Activated CD4-positive, alpha-beta memory T cell treated with anti-CD3 and anti-CD28 coated beads for 36 hours (primary cell): ENCODE measurements at regions not wholly inside any gene's neighbourhood (a gene's known extent, or its start where the extent isn't known, plus 50 kb on each side); places are given as distances from the start of the nearest gene placed in this dataset.
"Not testable (repeated sequence)": the region's sequence is repeated elsewhere in the genome, so short reads cannot be mapped to it uniquely, and the experiment has no call there.

ENCODE experiments used
- CTCF ChIA-PET: fragments of 350-600 bp; sonication (Branson Sonifier 250); formaldehyde crosslinking; loops from one replicate; lab custom pipeline; 2021; ENCODE audit warnings: antibody characterized with exemption, inconsistent platforms; lab: Charles Lee
- POLR2A ChIA-PET: fragments of 350-600 bp; sonication (Branson Sonifier 250); formaldehyde crosslinking; loops from one replicate; lab custom pipeline; 2021; ENCODE audit warnings: antibody characterized with exemption; lab: Charles Lee
- DNase-seq: peaks from one replicate; pipeline ENCODE4 v3.0.0-alpha.2; 2020
- H3K27ac Mint-ChIP-seq: one replicate; pipeline ENCODE4 v1.8.0; 2021; ENCODE audit warnings: mixed read lengths
- H3K27me3 Mint-ChIP-seq: one replicate; pipeline ENCODE4 v1.8.0; 2021; ENCODE audit warnings: mixed read lengths
- H3K36me3 Mint-ChIP-seq: one replicate; pipeline ENCODE4 v1.8.0; 2021; ENCODE audit warnings: mixed read lengths
- H3K4me1 Mint-ChIP-seq: one replicate; pipeline ENCODE4 v1.8.0; 2021; ENCODE audit warnings: low read depth, mixed read lengths
- H3K4me3 Mint-ChIP-seq: one replicate; pipeline ENCODE4 v1.8.0; 2021; ENCODE audit warnings: mild to moderate bottlenecking, mixed read lengths
- H3K9me3 Mint-ChIP-seq: one replicate; pipeline ENCODE4 v1.8.0; 2021; ENCODE audit warnings: mixed read lengths
- intact Hi-C: fragments of 100-400 bp; cut with micrococcal nuclease; formaldehyde crosslinking; loops from one replicate; pipeline ENCODE4 v1.15.1; 2023

GRCh38 chr13:24563087-24563486 lies 50.5 kb upstream of the PARP4 start:
- CTCF ChIA-PET = no interaction called here
- Mint-ChIP-seq H3K9me3 (no peaks in the 10 kb centered on the region), H3K4me3 (no peak overlapping the region), H3K36me3 (no peaks in the 10 kb centered on the region), H3K27ac (no peak overlapping the region), H3K27me3 (peaks cover 37% of the 10 kb centered on the region), H3K4me1 (peaks cover 11% of the 10 kb centered on the region)
- intact Hi-C loops = no loop called here
- POLR2A ChIA-PET = no interaction called here
- no peak for DNase-seq

- Mint-ChIP-seq H3K4me1 (peaks cover 11% of the 10 kb centered on the region), H3K27me3 (peaks cover 29% of the 10 kb centered on the region)
- H3K36me3 Mint-ChIP-seq, intact Hi-C loops, H3K9me3 Mint-ChIP-seq, CTCF ChIA-PET, H3K4me3 Mint-ChIP-seq, H3K27ac Mint-ChIP-seq, POLR2A ChIA-PET, DNase-seq: not testable (repeated sequence)
Measured at GRCh38 chr13:24563971-24564370, 51.4 kb upstream of the PARP4 start.

GRCh38 chr13:24564881-24565280 lies 52.3 kb upstream of the PARP4 start:
- POLR2A ChIA-PET = no interaction called here
- intact Hi-C loops = no loop called here
- Mint-ChIP-seq H3K27ac (no peak overlapping the region), H3K4me3 (no peak overlapping the region), H3K27me3 (peaks cover 22% of the 10 kb centered on the region), H3K36me3 (no peaks in the 10 kb centered on the region), H3K9me3 (no peaks in the 10 kb centered on the region), H3K4me1 (peaks cover 2% of the 10 kb centered on the region)
- DNase-seq = no peak
- CTCF ChIA-PET = no interaction called here

- H3K36me3 Mint-ChIP-seq, H3K4me3 Mint-ChIP-seq, H3K27ac Mint-ChIP-seq, DNase-seq, H3K9me3 Mint-ChIP-seq, intact Hi-C loops, H3K4me1 Mint-ChIP-seq, POLR2A ChIA-PET: not testable (repeated sequence)
- peaks cover 17% of the 10 kb centered on the region for H3K27me3 Mint-ChIP-seq
- CTCF ChIA-PET = interaction anchor here (0.8 to 1.1 kb wide), 2 partner anchors 12 to 160 kb away, joined by 4 to 5 read pairs; no protein-coding TSS in a partner anchor
Measured at GRCh38 chr13:24567593-24567992, 55.0 kb upstream of the PARP4 start.

GRCh38 chr13:24574847-24575246 lies 62.3 kb upstream of the PARP4 start:
- peaks cover 11% of the 10 kb centered on the region for H3K27me3 Mint-ChIP-seq
- peaks cover 11% of the 10 kb centered on the region for H3K9me3 Mint-ChIP-seq
- intact Hi-C loops = loop anchor here (2.0 kb wide), 1 partner anchor 44 kb away; no protein-coding TSS in a partner anchor
- POLR2A ChIA-PET = no interaction called here
- CTCF ChIA-PET = interaction anchor here (0.6 kb wide), 1 partner anchor 123 kb away, joined by 3 read pairs; no protein-coding TSS in a partner anchor
- peaks cover 15% of the 10 kb centered on the region for H3K4me1 Mint-ChIP-seq
- no peak for DNase-seq
- peaks cover 3% of the 10 kb centered on the region for H3K36me3 Mint-ChIP-seq
- H3K4me3 Mint-ChIP-seq = no peak overlapping the region
- peak overlapping the region; percentile 5 for H3K27ac Mint-ChIP-seq

- DNase-seq = peak; percentile 19
- H3K36me3 Mint-ChIP-seq, POLR2A ChIA-PET, H3K27ac Mint-ChIP-seq, H3K27me3 Mint-ChIP-seq, H3K4me3 Mint-ChIP-seq: not testable (repeated sequence)
- intact Hi-C loops = loop anchor here (2.0 kb wide), 2 partner anchors 90 to 148 kb away; no protein-coding TSS in a partner anchor
- peaks cover 26% of the 10 kb centered on the region for H3K4me1 Mint-ChIP-seq
- CTCF ChIA-PET = interaction anchor here (0.7 to 1.6 kb wide), 10 partner anchors 22 to 306 kb away, joined by 3 to 14 read pairs (median 3); no protein-coding TSS in a partner anchor
- peaks cover 10% of the 10 kb centered on the region for H3K9me3 Mint-ChIP-seq
Measured at GRCh38 chr13:24580315-24580714, 67.7 kb upstream of the PARP4 start.

- H3K27ac Mint-ChIP-seq, H3K4me3 Mint-ChIP-seq, H3K36me3 Mint-ChIP-seq, H3K27me3 Mint-ChIP-seq, DNase-seq, POLR2A ChIA-PET, H3K9me3 Mint-ChIP-seq: not testable (repeated sequence)
- H3K4me1 Mint-ChIP-seq = peaks cover 22% of the 10 kb centered on the region
- CTCF ChIA-PET = interaction anchor here (1.0 to 1.4 kb wide), 3 partner anchors 16 to 146 kb away, joined by 3 to 8 read pairs (median 6); no protein-coding TSS in a partner anchor
- intact Hi-C loops = loop anchor here (2.0 kb wide), 2 partner anchors 89 to 147 kb away; no protein-coding TSS in a partner anchor
Measured at GRCh38 chr13:24581578-24581977, 69.0 kb upstream of the PARP4 start.

GRCh38 chr13:24591697-24592096 lies 79.1 kb upstream of the PARP4 start:
- CTCF ChIA-PET, H3K27me3 Mint-ChIP-seq, H3K4me3 Mint-ChIP-seq, intact Hi-C loops, DNase-seq, POLR2A ChIA-PET, H3K27ac Mint-ChIP-seq, H3K36me3 Mint-ChIP-seq, H3K4me1 Mint-ChIP-seq, H3K9me3 Mint-ChIP-seq: not testable (repeated sequence)

- peaks cover 38% of the 10 kb centered on the region for H3K4me1 Mint-ChIP-seq
- H3K27ac Mint-ChIP-seq, H3K36me3 Mint-ChIP-seq, H3K9me3 Mint-ChIP-seq, H3K4me3 Mint-ChIP-seq, H3K27me3 Mint-ChIP-seq, POLR2A ChIA-PET, DNase-seq: not testable (repeated sequence)
- CTCF ChIA-PET = interaction anchor here (1.2 to 1.3 kb wide), 2 partner anchors 17 to 96 kb away, joined by 3 read pairs; no protein-coding TSS in a partner anchor
- intact Hi-C loops = loop anchor here (2.0 kb wide), 1 partner anchor 131 kb away; no protein-coding TSS in a partner anchor
Measured at GRCh38 chr13:24597906-24598670, 82.1 kb upstream of the ATP12A start.

- H3K4me3 Mint-ChIP-seq, H3K27me3 Mint-ChIP-seq, CTCF ChIA-PET, DNase-seq, H3K36me3 Mint-ChIP-seq: not testable (repeated sequence)
- Mint-ChIP-seq H3K9me3 (peaks cover 15% of the 10 kb centered on the region), H3K27ac (peak overlapping the region; percentile 35), H3K4me1 (peaks cover 38% of the 10 kb centered on the region)
- POLR2A ChIA-PET = interaction anchor here (1.2 kb wide), 1 partner anchor 19 kb away, joined by 3 read pairs; no protein-coding TSS in a partner anchor
- intact Hi-C loops = loop anchor here (2.0 kb wide), 1 partner anchor 130 kb away; no protein-coding TSS in a partner anchor
Measured at GRCh38 chr13:24599019-24599791, 81.0 kb upstream of the ATP12A start.

- Mint-ChIP-seq H3K9me3 (peaks cover 22% of the 10 kb centered on the region), H3K36me3 (peaks cover 1% of the 10 kb centered on the region), H3K27ac (no peak overlapping the region), H3K4me1 (peaks cover 11% of the 10 kb centered on the region), H3K4me3 (no peak overlapping the region), H3K27me3 (peaks cover 4% of the 10 kb centered on the region)
- DNase-seq = no peak
- ChIA-PET CTCF (interaction anchor here (0.8 to 3.2 kb wide), 17 partner anchors 10 to 120 kb away, joined by 3 to 30 read pairs (median 5); no protein-coding TSS in a partner anchor), POLR2A (interaction anchor here (1.4 kb wide), 1 partner anchor 13 kb away, joined by 3 read pairs; no protein-coding TSS in a partner anchor)
- intact Hi-C loops = loop anchor here (1.0 to 2.0 kb wide), 3 partner anchors 13 to 122 kb away; no protein-coding TSS in a partner anchor
Measured at GRCh38 chr13:24605923-24606372, 74.3 kb upstream of the ATP12A start.
